Uterus (tissue), 3 donors: ENCODE measurements at regions not wholly inside any gene's neighbourhood (a gene's known extent, or its start where the extent isn't known, plus 50 kb on each side); places are given as distances from the start of the nearest gene placed in this dataset.

Experiments
- DNase-seq, 2 donors: peaks; one replicate each; pipeline ENCODE4 v3.0.0-alpha.2; 2019 to 2020
- H3K27ac ChIP-seq, 2 donors: fragments of 200-600 bp; sonication (generic); 1 replicate in 1 of 2; 2 replicates in 1 of 2; pipeline ENCODE4 v1.5.1; 2016 to 2018
- H3K27me3 ChIP-seq, 2 donors: fragments of 200-600 bp; sonication (generic); one replicate each; pipeline ENCODE4 v1.5.1; 2018 to 2019; ENCODE audit warnings: control low read depth in 1 of 2
- H3K36me3 ChIP-seq, 2 donors: fragments of 200-600 bp; sonication (generic); one replicate each; pipeline ENCODE4 v1.5.1; 2019; ENCODE audit warnings: control low read depth in 1 of 2
- H3K4me1 ChIP-seq, 2 donors: fragments of 200-600 bp; sonication (generic); one replicate each; pipeline ENCODE4 v1.5.1; 2018 to 2019; ENCODE audit warnings: control low read depth in 1 of 2
- H3K4me3 ChIP-seq, 2 donors: fragments of 200-600 bp; sonication (generic); 1 replicate in 1 of 2; 2 replicates in 1 of 2; pipeline ENCODE4 v1.5.1; 2018 to 2019; ENCODE audit warnings: mild to moderate bottlenecking in 1 of 2
- H3K9me3 ChIP-seq, 2 donors: fragments of 200-600 bp; sonication (generic); one replicate each; pipeline ENCODE4 v1.5.1; 2019; ENCODE audit warnings: control low read depth in 1 of 2
- POLR2A ChIP-seq, 2 donors: fragments of 450-650 bp; IDR thresholded peaks; one replicate each; pipeline ENCODE4 v1.6.1; 2016; ENCODE audit warnings: antibody characterized with exemption in 2 of 2, mild to moderate bottlenecking in 1 of 2, moderate library complexity in 1 of 2
- intact Hi-C: fragments of 100-400 bp; cut with DNase I; formaldehyde crosslinking; loops from one replicate; pipeline ENCODE4 v1.15.1; 2023; ENCODE audit warnings: low total_unique reads
- TF ChIP-seq, protein P1 (sequence below), 4 experiments: fragments of 200-600 bp in 2 of 4; fragments of 450-650 bp in 2 of 4; sonication (generic) in 2 of 4; IDR thresholded peaks; one replicate each; pipeline ENCODE4 v1.5.1; 2016 to 2019; ENCODE audit warnings: antibody characterized with exemption in 4 of 4, mild to moderate bottlenecking in 2 of 4, moderate library complexity in 1 of 4
- donor health status: DM: yes; HTN: yes; CAD: no.

DNA sequence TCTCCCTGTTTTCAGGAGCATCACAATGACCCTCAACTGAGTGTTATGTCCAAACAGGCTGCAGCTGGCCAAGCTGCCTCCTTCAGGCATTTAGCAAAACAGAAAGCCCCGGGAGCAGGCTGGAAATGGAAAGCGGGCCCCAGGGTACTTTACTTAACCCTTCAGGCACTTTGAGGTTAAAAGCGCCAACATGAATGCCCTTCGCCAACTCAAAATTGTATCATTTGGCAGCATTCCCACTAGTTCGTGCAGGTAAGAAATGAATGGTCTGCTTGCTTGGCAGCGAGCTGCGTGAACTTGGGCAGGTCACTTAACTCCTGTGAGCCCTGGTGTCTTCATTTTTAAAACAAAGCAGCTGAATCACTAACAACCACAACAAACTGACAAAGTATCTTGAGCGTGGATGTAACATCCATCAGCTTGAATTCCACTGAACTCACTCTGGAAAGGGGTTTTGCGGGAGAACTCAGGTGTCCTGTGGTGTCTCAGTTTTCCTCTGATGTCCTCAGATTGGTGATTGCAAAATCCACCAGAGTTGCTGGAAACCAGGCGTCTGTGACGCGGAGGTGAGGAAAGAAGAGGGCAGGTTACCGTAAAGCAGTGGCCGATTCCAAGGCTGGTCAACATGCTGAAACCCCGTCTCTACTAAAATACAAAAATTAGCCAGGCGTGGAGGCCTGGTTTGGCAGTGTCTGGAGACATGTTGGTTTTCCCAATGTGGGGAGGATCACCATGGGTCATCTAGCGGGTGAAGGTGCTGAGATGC lies 118.8 kb upstream of the ZNF217 start:
- peaks cover 0 to 5% of the 10 kb centered on the region in 2 donors for H3K4me1 ChIP-seq
- intact Hi-C loops: no loop called here
- no peaks in the 10 kb centered on the region for H3K36me3 ChIP-seq
- H3K27ac ChIP-seq: no peak overlapping the region
- H3K4me3 ChIP-seq: no peak overlapping the region
- no peaks in the 10 kb centered on the region for H3K27me3 ChIP-seq
- no peak for DNase-seq
- no peaks in the 10 kb centered on the region for H3K9me3 ChIP-seq
- no peak for TF ChIP-seq POLR2A (IDR thresholded peaks at IDR 0.05)
- TF ChIP-seq, protein P1, sequence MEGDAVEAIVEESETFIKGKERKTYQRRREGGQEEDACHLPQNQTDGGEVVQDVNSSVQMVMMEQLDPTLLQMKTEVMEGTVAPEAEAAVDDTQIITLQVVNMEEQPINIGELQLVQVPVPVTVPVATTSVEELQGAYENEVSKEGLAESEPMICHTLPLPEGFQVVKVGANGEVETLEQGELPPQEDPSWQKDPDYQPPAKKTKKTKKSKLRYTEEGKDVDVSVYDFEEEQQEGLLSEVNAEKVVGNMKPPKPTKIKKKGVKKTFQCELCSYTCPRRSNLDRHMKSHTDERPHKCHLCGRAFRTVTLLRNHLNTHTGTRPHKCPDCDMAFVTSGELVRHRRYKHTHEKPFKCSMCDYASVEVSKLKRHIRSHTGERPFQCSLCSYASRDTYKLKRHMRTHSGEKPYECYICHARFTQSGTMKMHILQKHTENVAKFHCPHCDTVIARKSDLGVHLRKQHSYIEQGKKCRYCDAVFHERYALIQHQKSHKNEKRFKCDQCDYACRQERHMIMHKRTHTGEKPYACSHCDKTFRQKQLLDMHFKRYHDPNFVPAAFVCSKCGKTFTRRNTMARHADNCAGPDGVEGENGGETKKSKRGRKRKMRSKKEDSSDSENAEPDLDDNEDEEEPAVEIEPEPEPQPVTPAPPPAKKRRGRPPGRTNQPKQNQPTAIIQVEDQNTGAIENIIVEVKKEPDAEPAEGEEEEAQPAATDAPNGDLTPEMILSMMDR (IDR thresholded peaks at IDR 0.05): no peak

DNA sequence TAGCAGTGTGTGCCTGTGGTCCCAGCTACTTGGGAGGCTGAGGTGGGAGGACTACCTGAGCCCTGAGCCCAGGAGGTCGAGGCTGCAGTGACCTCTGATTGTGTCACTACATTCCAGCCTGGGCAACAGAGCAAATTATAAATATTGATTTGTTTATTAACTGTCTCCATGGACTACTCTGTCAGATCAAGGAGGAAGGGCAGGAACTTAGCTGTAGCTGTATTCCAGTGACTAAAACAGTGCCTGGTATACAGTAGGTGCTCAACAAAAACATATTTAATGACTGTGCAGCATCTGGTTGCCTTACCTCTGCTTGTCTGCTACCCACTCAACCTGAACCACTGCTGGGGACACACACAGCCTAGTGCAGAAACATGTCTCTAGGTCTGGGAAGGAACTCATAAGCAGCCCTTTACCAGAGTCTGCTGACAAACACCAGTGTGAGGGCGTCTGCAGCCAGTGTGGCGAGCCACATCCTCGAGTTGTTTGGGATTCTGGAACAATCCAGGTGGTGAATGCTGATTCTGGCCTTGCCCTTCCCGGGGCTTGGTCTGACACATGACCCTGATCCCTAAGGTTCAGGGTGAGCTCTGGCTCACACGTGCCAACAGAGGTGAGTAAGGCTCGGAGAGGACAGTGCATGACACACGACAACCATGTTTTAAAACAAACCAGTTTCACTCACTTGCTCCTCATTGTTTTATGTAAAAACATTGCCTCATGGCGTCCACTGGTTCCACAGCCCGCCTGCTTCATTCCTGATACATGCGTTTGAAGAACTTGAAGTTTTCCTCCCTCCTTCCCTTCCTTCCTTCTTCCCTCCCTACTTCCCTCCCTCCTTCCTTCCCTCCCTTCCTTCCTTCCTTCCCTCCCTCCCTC lies 117.9 kb upstream of the ZNF217 start:
- peaks cover 0 to 5% of the 10 kb centered on the region in 2 donors for H3K4me1 ChIP-seq
- H3K27me3 ChIP-seq: no peaks in the 10 kb centered on the region
- no peak overlapping the region for H3K4me3 ChIP-seq
- TF ChIP-seq, protein P1 (IDR thresholded peaks at IDR 0.05): no peak
- intact Hi-C loops: no loop called here
- DNase-seq: no peak
- H3K9me3 ChIP-seq: no peaks in the 10 kb centered on the region
- H3K27ac ChIP-seq: no peak overlapping the region
- H3K36me3 ChIP-seq: no peaks in the 10 kb centered on the region

DNA sequence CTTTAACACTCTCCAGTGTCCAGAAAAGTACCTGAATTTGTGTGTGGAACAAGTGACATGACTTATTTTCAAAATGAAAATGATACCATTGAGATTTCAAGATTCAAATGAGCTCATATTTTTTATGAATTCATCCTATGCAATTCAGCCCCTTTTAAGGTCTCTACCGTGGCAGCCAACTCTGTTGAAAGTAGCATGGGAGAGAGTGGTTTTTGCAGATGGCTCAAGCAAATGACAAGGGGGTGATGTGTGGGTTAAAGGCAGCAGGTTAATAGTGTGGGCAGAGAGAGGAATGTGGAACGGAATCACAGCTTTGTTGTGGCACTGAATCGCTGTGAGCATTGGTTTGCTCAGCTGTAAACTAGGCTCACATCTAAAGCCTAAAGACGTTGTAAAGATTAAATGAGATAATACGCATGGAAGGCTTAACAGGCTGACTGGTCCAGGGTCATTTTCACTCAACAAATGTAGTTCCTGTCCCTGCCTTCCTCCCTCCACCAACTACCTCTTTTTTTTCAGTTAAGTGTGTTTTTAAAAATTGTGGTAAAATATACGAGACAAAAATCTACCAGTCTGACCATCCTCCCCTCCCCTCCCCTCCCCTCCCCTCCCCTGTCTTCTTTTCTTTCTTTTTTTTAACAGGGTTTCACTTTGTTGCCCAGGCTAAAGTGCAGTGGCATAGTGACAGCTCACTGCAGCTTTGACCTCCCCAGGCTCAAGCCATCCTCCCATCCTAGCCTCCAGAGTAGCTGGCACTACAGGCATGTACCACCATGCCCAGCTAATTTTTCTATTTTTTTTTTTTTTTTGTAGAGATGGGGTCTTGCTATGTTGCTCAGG lies 114.7 kb upstream of the ZNF217 start:
- Histone ChIP-seq H3K9me3 (no peaks in the 10 kb centered on the region), H3K4me1 (peaks cover 0 to 5% of the 10 kb centered on the region in 2 donors), H3K36me3 (no peaks in the 10 kb centered on the region), H3K27ac (peak overlapping the region in 1 of 2 donors; percentile 48), H3K27me3 (no peaks in the 10 kb centered on the region), H3K4me3 (no peak overlapping the region)
- no peak for TF ChIP-seq POLR2A (IDR thresholded peaks at IDR 0.05)
- TF ChIP-seq, protein P1 (IDR thresholded peaks at IDR 0.05): no peak
- DNase-seq: no peak
- intact Hi-C loops: no loop called here

DNA sequence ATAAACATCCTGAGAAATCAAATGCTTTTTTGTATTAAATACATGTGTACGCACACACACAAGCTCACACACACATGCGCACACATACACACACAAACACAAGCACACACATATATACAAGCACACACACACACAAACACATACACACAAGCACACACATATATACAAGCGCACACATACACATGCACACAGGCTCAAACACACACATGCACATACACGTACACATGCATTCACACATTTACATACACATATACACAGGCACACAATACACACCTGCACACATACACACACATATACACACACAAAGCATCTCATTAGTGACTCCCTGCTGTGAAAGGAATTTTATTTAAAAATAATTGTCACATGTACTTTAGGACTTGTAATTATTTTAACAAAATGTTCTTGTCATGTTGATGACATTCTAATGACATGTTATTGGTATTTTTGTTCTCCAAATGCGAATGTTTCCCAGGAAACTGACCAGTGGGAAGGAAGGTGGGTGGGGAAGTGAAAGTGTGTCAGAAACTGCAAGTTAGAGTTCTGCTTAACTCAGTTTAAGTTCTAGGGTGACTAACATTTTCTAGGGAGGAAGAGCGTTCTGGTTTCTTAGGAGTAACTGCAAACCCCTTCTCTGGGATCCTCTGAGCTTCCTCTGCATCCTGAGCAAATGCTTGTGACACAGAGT lies 113.9 kb upstream of the ZNF217 start:
- no peak for TF ChIP-seq POLR2A (IDR thresholded peaks at IDR 0.05)
- TF ChIP-seq, protein P1 (IDR thresholded peaks at IDR 0.05): no peak
- H3K4me1 ChIP-seq: peaks cover 0 to 5% of the 10 kb centered on the region in 2 donors
- H3K36me3 ChIP-seq: no peaks in the 10 kb centered on the region
- no peak for DNase-seq
- H3K9me3 ChIP-seq: no peaks in the 10 kb centered on the region
- H3K27me3 ChIP-seq: no peaks in the 10 kb centered on the region
- no peak overlapping the region for H3K4me3 ChIP-seq
- intact Hi-C loops: no loop called here
- H3K27ac ChIP-seq: peak overlapping the region in 1 of 2 donors; percentile 48
